OCI-LY3 (cell line): ENCODE measurements at regions not wholly inside any gene's neighbourhood (a gene's known extent, or its start where the extent isn't known, plus 50 kb on each side); places are given as distances from the start of the nearest gene placed in this dataset.

ENCODE experiments used
- H2AFZ ChIP-seq: fragments of 200-600, 300-600 bp; shearing (Covaris generic); 2 replicates; pipeline ENCODE4 v1.6.0; 2014; ENCODE audit warnings: antibody characterized with exemption, low read depth, low read length
- H3K27ac ChIP-seq: fragments of 200-600, 300-600 bp; sonication (generic); 2 replicates; pipeline ENCODE4 v1.5.1; 2014; ENCODE audit warnings: mild to moderate bottlenecking, low read length, moderate library complexity, mixed read lengths
- H3K27me3 ChIP-seq: fragments of 200-600, 300-600 bp; sonication (generic); 2 replicates; pipeline ENCODE4 v1.6.1; 2014; ENCODE audit warnings: low read depth, low read length, mixed read lengths
- H3K36me3 ChIP-seq: fragments of 200-600, 300-600 bp; sonication (generic); replicated peaks from 2 replicates; pipeline ENCODE3; 2014; ENCODE audit warnings: low read depth, low read length, mixed read lengths
- H3K4me1 ChIP-seq: fragments of 300-600, 200-600 bp; sonication (generic); 2 replicates; pipeline ENCODE4 v1.6.1; 2014; ENCODE audit warnings: low read length, mixed read lengths
- H3K4me2 ChIP-seq: fragments of 200-600, 300-600 bp; sonication (generic); 2 replicates; pipeline ENCODE4 v1.6.1; 2014; ENCODE audit warnings: low read length, mixed read lengths
- H3K4me3 ChIP-seq: fragments of 300-600, 200-600 bp; sonication (generic); 2 replicates; pipeline ENCODE4 v1.5.1; 2014; ENCODE audit warnings: antibody characterized with exemption, mild to moderate bottlenecking, low read length, moderate library complexity
- H3K79me2 ChIP-seq: fragments of 300-600, 200-600 bp; shearing (Covaris generic); 2 replicates; pipeline ENCODE4 v1.6.1; 2014; ENCODE audit warnings: mild to moderate bottlenecking, low read length, mixed read lengths
- H3K9ac ChIP-seq: fragments of 300-600, 200-600 bp; shearing (Covaris generic); 2 replicates; pipeline ENCODE4 v1.6.0; 2014; ENCODE audit warnings: mild to moderate bottlenecking, low read length, moderate library complexity
- H3K9me3 ChIP-seq: fragments of 200-600, 300-600 bp; shearing (Covaris generic); 2 replicates; pipeline ENCODE4 v1.6.1; 2014; ENCODE audit warnings: low read length, mixed read lengths; ENCODE audit not compliant: insufficient read depth
- H4K20me1 ChIP-seq: fragments of 200-600, 300-600 bp; sonication (generic); 2 replicates; pipeline ENCODE4 v1.6.1; 2016; ENCODE audit warnings: low read length, mixed read lengths; ENCODE audit not compliant: insufficient read depth
- EZH2phosphoT487 ChIP-seq: fragments of 200-600 bp; shearing (Covaris generic); IDR thresholded peaks from 2 replicates; pipeline ENCODE4 v1.6.1; 2018; ENCODE audit warnings: antibody characterized with exemption, mixed run types, low read depth
- TF ChIP-seq, protein P1 (sequence below): fragments of 200-600, 300-600 bp; sonication (generic); IDR thresholded peaks from 2 replicates; pipeline ENCODE4 v1.5.1; 2014; ENCODE audit warnings: antibody characterized with exemption, low read length, low read depth

DNA sequence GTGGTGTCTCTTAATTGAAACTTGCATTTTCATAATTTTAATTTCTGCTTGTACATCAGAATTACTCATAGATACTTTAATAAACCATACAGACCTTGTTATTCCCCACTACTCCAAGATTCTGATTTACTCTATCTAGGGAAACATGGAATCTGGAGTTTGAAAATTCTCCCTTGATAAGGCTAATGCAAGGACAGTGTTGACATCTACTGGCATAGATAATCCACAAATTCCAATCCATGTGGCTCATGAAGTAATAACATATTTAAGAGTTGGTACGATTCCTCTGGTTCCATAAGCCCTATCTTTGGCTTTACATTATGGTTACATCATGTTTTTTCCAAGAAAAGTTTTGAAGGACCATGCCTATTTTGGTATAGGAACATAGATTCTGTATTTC lies 759.2 kb downstream of the TLR4 start:
- Histone ChIP-seq H2AFZ (no peak overlapping the region), H3K27me3 (no peaks in the 10 kb centered on the region), H4K20me1 (no peaks in the 10 kb centered on the region), H3K36me3 (no peaks in the 10 kb centered on the region), H3K4me3 (no peak overlapping the region), H3K27ac (no peak overlapping the region), H3K4me1 (no peaks in the 10 kb centered on the region), H3K79me2 (no peaks in the 10 kb centered on the region), H3K9me3 (no peaks in the 10 kb centered on the region), H3K4me2 (no peak overlapping the region), H3K9ac (no peak overlapping the region)
- no peak for TF ChIP-seq EZH2phosphoT487
- TF ChIP-seq, protein P1, sequence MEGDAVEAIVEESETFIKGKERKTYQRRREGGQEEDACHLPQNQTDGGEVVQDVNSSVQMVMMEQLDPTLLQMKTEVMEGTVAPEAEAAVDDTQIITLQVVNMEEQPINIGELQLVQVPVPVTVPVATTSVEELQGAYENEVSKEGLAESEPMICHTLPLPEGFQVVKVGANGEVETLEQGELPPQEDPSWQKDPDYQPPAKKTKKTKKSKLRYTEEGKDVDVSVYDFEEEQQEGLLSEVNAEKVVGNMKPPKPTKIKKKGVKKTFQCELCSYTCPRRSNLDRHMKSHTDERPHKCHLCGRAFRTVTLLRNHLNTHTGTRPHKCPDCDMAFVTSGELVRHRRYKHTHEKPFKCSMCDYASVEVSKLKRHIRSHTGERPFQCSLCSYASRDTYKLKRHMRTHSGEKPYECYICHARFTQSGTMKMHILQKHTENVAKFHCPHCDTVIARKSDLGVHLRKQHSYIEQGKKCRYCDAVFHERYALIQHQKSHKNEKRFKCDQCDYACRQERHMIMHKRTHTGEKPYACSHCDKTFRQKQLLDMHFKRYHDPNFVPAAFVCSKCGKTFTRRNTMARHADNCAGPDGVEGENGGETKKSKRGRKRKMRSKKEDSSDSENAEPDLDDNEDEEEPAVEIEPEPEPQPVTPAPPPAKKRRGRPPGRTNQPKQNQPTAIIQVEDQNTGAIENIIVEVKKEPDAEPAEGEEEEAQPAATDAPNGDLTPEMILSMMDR: no peak

DNA sequence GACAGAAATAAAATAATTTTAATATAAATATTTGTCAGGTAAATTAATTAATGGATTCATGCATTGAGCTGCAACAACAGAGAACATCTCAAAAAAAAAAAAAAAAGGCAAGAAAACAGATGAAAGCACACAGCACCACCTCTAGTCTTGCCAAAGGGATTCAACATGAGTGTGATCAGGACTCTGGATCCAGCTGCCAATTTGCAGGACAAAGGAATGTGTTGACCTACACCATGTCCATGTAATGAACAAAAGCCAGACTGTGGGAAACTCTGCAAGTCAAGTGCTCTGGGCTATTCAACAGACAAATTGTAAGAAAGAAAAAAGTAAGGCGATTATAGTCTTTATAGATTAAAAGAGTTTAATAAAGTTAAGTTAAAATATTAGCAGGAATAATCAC lies 769.3 kb downstream of the TLR4 start:
- no peak for TF ChIP-seq EZH2phosphoT487
- TF ChIP-seq, protein P1: no peak

GRCh38 chr9:118478752-118479151 lies 774.5 kb downstream of the TLR4 start:
- Histone ChIP-seq H3K36me3 (no peaks in the 10 kb centered on the region), H3K9me3 (no peaks in the 10 kb centered on the region), H3K4me1 (no peaks in the 10 kb centered on the region), H3K9ac (no peak overlapping the region), H3K4me3 (no peak overlapping the region), H3K27ac (no peak overlapping the region), H3K27me3 (no peaks in the 10 kb centered on the region), H3K4me2 (no peak overlapping the region), H4K20me1 (no peaks in the 10 kb centered on the region), H2AFZ (no peak overlapping the region), H3K79me2 (no peaks in the 10 kb centered on the region)
- TF ChIP-seq, protein P1: no peak
- TF ChIP-seq EZH2phosphoT487: no peak

More for the DNA sequence above, 769.3 kb downstream of the TLR4 start:
- Histone ChIP-seq H3K27ac (no peak overlapping the region), H3K4me3 (no peak overlapping the region), H3K79me2 (no peaks in the 10 kb centered on the region), H3K9me3 (no peaks in the 10 kb centered on the region), H3K27me3 (no peaks in the 10 kb centered on the region), H4K20me1 (no peaks in the 10 kb centered on the region), H3K9ac (no peak overlapping the region), H3K4me1 (no peaks in the 10 kb centered on the region), H3K4me2 (no peak overlapping the region), H3K36me3 (no peaks in the 10 kb centered on the region), H2AFZ (no peak overlapping the region)

GRCh38 chr9:118482306-118482705 lies 778.1 kb downstream of the TLR4 start:
- Histone ChIP-seq H4K20me1 (no peaks in the 10 kb centered on the region), H2AFZ (no peak overlapping the region), H3K4me3 (no peak overlapping the region), H3K27me3 (no peaks in the 10 kb centered on the region), H3K9me3 (no peaks in the 10 kb centered on the region), H3K27ac (no peak overlapping the region), H3K36me3 (no peaks in the 10 kb centered on the region), H3K4me1 (no peaks in the 10 kb centered on the region), H3K9ac (no peak overlapping the region), H3K4me2 (no peak overlapping the region), H3K79me2 (no peaks in the 10 kb centered on the region)
- no peak for TF ChIP-seq EZH2phosphoT487
- TF ChIP-seq, protein P1: no peak
